ENCODE measurements at regions not wholly inside any gene's neighbourhood (a gene's known extent, or its start where the extent isn't known, plus 50 kb on each side); places are given as distances from the start of the nearest gene placed in this dataset.

DNA sequence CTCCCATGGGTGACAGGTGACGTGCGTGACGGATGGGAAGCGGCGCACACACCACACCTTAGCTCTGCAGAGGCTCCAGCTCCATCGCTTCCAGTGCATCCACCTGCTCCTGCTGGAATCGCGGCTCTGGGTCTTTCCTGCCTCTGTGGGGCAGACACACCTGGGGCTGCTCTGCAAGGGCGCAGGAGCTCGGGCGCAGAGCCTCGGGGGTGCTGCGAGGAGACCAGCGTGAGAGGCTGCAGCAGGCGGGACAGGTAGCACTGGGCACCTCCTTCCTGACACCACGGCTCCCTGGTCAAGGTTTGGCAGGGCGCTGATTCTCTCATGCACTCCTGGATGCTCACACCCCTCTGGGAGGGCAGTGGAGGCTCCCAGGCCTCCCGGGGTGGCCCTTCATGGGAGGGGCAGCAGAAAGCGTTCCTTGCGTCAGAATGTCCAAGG lies 1494.3 kb downstream of the BRD1 start:
- no peak for TF ChIP-seq GATA2 (IDR thresholded peaks at IDR 0.05; ENCODE audit: low read depth, low read length)
- no peak for TF ChIP-seq GATA3 (IDR thresholded peaks at IDR 0.05; ENCODE audit: low read depth, low read length)
